Hematopoietic multipotent progenitor cell treated with erythropoietin and hydrocortisone succinate and interleukin-3 and kit ligand, for 17 days (in vitro differentiated cells): ENCODE measurements at regions not wholly inside any gene's neighbourhood (a gene's known extent, or its start where the extent isn't known, plus 50 kb on each side); places are given as distances from the start of the nearest gene placed in this dataset.
"Not testable (repeated sequence)": the region's sequence is repeated elsewhere in the genome, so short reads cannot be mapped to it uniquely, and the experiment has no call there.

Experiments used
- DNase-seq: peaks from one replicate; pipeline ENCODE4 v3.0.0-alpha.2; 2015; ENCODE audit warnings: low spot score

- DNase-seq, result no peak
These were observed 117.7 kb upstream of the IVNS1ABP start for GRCh38 chr1:185434721-185435120.

GRCh38 chr1:185433667-185434066 lies 116.6 kb upstream of the IVNS1ABP start:
- DNase-seq, result no peak

- no peak for DNase-seq
These were observed 115.9 kb upstream of the IVNS1ABP start for GRCh38 chr1:185432948-185433347.

- no peak for DNase-seq
These were observed 114.6 kb upstream of the IVNS1ABP start for GRCh38 chr1:185431612-185432011.

GRCh38 chr1:185429668-185430067 lies 112.6 kb upstream of the IVNS1ABP start:
- DNase-seq, result not testable (repeated sequence)

GRCh38 chr1:185427776-185428175 lies 110.7 kb upstream of the IVNS1ABP start:
- DNase-seq, result no peak

- DNase-seq, result no peak
These were observed 110.2 kb upstream of the IVNS1ABP start for GRCh38 chr1:185427264-185427663.

GRCh38 chr1:185426848-185427247 lies 109.8 kb upstream of the IVNS1ABP start:
- DNase-seq, result no peak

- no peak for DNase-seq
These were observed 108.1 kb upstream of the IVNS1ABP start for GRCh38 chr1:185425163-185425562.

GRCh38 chr1:185421485-185422107 lies 104.6 kb upstream of the IVNS1ABP start:
- no peak for DNase-seq

- no peak for DNase-seq
These were observed 103.6 kb upstream of the IVNS1ABP start for GRCh38 chr1:185420588-185421081.

- DNase-seq, result no peak
These were observed 102.7 kb upstream of the IVNS1ABP start for GRCh38 chr1:185419718-185420117.

- no peak for DNase-seq
These were observed 101.4 kb upstream of the IVNS1ABP start for GRCh38 chr1:185418472-185418871.

GRCh38 chr1:185412385-185413087 lies 95.5 kb upstream of the IVNS1ABP start:
- no peak for DNase-seq

GRCh38 chr1:185409763-185410528 lies 92.9 kb upstream of the IVNS1ABP start:
- DNase-seq, result no peak

- no peak for DNase-seq
These were observed 92.3 kb upstream of the IVNS1ABP start for GRCh38 chr1:185409345-185409744.

GRCh38 chr1:185408700-185409270 lies 91.7 kb upstream of the IVNS1ABP start:
- DNase-seq, result no peak

GRCh38 chr1:185406691-185407009 lies 89.6 kb upstream of the IVNS1ABP start:
- DNase-seq, result no peak

- no peak for DNase-seq
These were observed 89.1 kb upstream of the IVNS1ABP start for GRCh38 chr1:185406006-185406690.

- DNase-seq, result no peak
These were observed 88.0 kb upstream of the IVNS1ABP start for GRCh38 chr1:185404907-185405568.

- DNase-seq, result no peak
These were observed 87.2 kb upstream of the IVNS1ABP start for GRCh38 chr1:185404291-185404690.

- DNase-seq, result no peak
These were observed 85.9 kb upstream of the IVNS1ABP start for GRCh38 chr1:185402930-185403329.
